HG03064 (cell line): ENCODE measurements at regions not wholly inside any gene's neighbourhood (a gene's known extent, or its start where the extent isn't known, plus 50 kb on each side); places are given as distances from the start of the nearest gene placed in this dataset.

Source experiments
- ATAC-seq: cut with Tn5 transposase; IDR thresholded peaks from one replicate; pipeline ENCODE4 v1.9.1; 2021; ENCODE audit warnings: low read depth; ENCODE audit not compliant: unreplicated experiment

DNA sequence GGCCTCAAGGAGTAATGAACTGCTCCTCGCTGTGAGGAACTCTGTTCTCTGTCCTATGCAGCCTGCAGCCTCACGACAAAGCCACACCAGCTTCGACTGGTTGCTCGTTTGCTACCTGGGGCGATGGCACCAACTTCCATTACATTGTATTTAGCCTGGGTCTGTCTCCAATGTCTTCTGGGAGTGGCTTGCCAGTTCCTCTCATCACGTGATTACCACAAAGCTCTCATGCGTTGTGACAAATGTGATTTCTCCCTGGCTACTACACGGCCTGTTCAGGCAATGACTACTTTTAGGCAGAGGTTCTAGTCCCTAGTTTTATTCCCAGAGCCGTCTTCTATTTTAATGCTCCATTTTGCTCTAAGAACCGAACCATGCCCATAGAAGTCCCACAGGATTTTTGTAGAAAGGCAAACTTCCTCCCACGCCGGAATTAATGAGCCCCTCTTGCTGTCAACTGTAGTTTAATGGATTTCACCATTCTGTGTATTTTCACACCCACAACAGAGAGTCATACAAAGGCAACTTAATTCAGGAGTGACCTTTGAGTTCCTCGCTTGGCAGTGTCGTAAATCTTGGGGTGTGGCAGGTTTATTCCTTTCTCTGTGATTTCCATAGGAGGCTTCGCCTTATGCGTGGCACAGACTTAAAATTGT is 351.9 kb downstream of the EFNB2 start:
- no peak for ATAC-seq

DNA sequence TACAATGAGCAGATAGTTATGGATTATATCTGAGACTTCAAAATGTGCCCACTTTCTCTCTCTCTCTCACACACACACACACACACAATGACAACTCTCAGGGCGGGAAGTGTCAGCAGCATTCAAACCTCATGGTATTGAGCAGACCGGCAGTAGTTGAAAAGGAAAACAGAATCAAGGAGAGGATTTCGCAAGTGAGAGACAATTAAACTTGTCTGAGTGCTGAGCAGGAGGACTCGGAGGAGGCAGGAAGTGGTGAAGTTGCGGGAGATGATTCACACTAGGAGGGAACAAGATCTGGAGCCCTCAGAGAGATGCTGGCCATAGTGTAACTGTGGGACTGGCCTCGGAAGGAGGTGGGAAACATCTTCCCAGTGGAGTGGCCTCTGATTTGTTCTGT is 353.1 kb downstream of the EFNB2 start:
- ATAC-seq = no peak

DNA sequence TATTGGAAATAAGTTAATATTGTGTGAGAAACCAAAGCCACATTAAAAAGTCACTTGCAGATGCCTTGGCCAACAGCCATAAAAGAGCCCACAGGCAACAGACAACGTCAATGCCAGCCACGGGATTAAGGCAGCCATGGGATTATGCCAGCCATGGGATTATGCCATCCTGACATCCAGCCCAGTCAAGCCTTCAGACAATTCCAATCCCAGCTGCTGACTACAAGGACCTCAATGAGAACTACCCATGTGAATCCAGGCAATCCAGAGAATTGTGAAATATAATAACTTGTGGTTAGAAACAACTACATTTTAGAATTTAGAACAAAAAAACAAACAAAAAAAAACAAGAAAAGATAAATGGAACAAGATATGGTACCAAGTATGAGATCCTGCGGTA is 356.6 kb downstream of the EFNB2 start:
- no peak for ATAC-seq

DNA sequence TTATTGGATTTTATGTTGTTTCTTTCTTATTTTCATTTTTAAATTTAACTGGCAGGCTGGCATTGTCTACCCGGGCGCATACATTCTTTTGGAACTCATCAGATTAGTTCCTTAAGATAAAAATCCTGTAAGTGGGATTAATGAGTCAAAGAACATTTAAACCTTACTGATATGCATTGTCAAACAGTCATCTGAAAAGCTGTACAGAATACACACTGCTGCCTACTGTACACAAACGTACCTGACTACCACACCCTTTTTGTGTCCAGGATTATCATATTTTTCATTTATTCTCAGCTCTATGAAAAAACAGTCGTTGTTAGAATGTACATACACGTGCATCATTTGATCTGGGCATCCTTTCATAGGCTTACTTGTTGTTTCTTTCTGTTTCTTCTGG is 358.3 kb downstream of the EFNB2 start:
- ATAC-seq = no peak

DNA sequence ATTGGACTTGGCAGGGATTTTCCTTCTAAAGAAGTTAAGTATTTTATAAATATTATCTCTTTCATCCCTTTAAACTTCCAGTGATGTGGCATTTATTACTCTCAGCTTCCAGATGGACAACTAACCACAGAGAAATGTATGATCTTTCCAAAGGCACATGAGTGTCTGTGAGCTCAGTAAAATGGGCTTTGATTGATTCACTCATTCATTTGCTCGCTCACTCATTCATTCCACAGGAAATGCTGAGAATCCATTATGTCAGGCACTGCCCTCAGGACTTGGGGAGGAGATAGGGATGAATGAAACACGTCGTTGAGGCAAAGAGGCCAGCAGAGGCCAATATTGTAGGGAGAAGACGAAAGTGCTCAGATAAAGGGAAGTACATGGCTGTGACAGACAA is 359.3 kb downstream of the EFNB2 start:
- ATAC-seq = no peak

DNA sequence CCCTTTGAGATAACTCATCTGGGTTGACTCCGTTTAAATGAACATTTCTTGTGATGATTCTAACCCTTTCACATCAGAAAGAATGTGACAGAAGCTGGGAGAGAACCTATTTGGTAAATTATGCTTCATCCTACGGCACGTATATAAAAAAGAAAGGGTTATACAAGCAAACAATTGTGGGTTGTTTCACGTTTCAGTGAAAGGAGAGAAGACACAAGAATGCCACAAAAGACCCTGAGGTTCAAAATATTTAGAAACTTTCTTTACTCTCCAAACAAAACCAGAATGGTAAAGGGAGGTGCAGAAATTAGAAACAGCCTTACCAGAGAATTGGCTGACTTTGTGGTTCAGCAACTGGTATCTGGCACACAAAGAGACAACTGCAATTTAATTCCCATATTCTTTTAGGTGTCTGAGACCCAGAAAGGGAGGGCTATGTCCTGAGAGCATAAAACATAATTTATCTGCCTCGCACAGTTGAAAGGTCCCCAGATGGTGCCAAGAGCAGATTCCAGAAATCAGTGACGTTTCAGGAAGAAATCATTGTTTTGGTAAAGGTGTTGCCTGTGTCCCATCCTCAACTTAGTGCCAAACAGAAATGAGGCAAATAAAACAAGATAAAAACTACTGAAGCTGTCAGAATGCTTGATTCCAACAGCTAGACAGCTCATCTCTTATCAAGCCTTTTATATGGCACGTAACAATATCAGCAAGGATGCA is 361.4 kb downstream of the EFNB2 start:
- ATAC-seq = no peak

DNA sequence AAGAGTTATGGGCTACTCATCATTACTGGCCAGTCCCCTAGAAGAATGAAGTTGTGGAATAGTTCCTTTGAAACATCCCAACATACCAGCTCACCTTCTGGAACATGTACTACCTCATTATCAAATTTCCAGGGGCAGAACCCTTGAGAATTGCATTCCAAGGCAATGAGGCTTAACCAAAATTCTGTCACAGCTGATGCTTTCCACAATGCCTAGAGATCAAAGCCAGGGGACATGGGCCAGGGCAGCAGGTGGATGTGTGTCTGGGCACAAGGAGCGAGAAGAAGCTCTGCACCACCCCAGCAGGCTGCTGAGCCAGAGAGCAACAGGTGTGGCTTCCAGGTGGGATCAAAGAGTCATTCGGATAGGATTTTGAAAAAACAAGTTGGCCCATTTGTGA is 362.1 kb downstream of the EFNB2 start:
- ATAC-seq = no peak

DNA sequence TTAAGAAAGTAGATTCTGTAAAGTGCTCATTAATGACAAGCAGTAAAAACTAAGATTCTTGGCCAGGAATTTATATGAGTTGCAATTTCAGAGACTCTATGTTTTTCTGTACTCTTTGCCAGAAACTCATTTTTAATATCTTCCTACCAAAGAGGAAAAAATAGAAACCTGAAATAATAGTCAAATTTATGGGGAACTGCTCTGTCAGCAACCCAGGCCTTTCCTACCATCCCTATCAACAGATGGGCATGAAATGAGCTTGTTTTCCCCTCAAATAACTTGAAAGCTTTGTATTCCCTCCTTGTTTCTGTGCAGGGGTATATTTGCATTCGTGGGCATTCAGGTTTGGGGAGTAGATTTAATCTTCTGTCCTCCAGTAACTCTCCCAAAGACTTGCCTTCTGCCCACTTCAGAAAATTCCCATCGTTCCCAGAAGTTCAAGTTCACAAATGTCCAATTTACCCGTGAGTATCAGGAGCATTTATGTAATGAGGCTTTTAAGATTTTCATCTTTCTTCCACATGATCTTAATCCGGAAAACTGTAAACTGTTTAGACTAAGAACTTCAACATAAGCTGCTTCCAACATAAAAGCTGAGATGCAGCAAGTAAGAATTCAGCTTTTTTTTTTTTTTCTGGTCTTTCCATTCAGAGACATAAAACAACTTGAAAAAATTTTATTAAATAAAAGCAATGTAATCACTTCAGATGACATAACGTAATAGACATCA is 363.1 kb downstream of the EFNB2 start:
- ATAC-seq = no peak

DNA sequence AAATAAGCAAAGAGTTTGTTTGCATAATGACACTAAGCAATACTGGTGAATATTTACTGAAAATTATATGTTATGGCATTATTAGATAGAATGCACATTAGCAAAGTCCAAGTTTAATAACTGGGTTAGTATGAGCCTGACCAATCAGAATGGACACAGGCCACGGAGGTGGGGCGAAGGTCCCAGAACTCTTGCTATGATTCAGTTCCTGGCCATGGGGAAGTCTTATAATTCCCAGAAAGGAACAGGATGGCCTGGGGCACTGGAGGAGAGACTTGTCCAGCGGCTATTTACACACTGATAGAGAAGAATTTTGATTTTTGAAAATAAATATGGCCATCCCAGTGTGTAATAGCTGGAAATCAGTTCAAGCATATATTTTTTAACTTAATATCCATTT is 372.0 kb downstream of the EFNB2 start:
- ATAC-seq = no peak

DNA sequence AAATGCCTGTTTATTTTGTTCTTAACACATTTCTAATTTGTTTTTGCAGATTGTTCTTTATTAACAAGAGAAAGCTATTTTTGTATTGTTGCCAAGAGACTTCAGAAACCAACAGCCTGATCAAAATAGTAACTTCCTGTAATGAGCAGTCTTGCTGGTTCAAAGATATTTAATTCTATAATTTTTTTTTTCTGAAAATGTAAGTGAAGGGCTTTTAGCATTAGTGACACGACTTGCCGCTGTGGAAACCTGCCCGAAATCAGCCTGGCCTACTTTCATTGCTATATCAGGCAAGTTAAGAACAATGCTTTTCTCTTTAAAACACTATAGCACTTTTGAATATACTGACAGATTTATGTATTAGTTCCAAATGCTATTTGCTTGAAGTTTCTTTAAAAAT is 374.3 kb downstream of the EFNB2 start:
- ATAC-seq = no peak

DNA sequence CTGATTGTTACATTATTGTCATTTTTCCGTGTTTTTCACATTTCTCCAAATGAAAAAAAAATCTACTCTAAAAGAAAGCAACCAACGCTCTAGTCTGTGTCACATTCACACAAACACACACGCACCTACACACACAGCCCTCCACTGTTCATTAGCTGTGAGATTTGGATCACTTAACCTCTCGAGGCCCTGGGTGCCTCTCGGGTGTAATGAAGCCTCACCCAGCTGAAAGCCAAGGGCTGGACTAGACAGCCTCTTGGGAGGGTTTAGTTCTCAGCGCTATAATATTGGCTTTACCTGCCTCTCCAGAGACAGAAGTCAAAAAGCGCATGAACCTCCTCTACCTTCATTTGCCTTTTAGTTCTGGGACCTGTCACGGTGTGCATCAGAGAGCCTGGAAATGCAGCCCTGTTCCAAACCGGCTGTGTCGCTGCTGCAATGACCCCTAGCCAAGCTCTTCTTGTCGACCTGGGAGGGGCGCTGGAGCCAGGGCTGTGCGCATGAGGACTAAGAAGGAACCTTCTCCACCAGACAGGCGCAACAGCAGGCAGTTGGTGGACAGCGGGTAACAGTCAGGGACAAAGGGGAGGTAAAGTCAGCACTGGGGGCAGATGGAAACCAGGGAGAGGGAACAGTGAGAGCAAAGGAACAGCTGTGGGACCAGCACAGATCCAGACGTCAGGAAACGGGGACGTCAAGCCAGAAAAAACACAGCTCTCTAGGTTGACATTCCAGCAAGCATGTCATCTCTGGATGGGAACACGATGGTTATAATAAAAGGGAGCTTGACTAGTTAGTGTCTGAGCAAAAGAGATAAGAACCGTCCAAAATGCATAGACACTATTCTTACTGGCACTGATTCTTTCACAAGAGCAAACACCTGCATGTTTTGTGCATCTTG is 375.9 kb downstream of the EFNB2 start:
- ATAC-seq = no peak

DNA sequence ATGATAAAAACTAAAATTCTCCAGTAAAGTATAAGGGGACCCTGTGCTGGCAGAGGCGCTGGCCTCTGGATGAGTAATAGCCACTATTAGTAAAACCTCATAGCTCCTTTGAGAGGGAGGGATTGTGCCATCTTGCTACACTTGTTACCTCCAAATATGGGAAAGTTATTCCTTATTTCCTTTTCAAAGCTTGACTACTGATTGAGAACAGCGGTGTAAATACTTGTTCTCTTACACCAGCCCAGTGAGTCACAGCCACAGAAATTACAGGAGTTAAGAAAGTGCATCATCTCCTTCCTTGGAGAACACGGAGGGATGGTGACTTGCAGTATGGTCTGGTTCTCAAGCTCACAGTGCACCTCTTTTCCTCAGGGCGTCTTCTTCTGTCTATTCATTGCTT is 379.0 kb downstream of the EFNB2 start:
- no peak for ATAC-seq

DNA sequence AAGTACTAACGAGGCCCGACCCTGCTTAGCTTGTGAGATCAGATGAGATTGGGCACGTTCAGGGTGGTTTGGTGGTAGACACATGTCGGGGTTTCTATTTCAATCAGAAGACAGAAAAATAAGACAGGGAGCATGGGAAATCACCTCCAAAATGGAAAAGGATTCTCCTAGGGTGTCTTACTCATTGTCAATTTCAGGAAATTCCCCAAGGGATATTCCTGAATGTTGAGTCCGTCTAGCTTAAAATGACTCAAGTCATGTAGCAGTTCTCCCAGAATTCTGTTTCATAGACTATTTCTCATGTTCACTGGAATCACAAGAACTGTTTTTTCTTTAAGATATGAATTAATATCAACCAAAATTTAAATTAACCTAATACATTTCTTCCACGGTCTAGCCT is 380.1 kb downstream of the EFNB2 start:
- no peak for ATAC-seq

DNA sequence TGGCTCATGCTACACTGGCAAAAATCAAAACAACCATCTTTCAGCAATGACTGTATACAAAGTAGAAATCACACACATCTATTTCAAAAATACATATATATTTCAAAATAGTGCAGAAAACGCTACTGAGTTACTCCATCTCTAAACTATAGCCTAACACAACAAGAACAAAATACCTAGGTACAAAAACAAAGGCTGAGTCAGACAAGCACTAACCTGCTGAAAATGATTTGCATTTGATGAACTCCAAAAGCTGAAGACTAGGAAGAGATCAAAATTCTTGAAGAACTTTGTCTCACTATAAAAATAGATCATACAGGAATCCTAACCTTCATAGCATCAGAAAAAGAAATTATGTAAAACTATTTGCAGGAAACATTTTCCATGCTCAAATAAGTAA is 381.6 kb downstream of the EFNB2 start:
- ATAC-seq = no peak

DNA sequence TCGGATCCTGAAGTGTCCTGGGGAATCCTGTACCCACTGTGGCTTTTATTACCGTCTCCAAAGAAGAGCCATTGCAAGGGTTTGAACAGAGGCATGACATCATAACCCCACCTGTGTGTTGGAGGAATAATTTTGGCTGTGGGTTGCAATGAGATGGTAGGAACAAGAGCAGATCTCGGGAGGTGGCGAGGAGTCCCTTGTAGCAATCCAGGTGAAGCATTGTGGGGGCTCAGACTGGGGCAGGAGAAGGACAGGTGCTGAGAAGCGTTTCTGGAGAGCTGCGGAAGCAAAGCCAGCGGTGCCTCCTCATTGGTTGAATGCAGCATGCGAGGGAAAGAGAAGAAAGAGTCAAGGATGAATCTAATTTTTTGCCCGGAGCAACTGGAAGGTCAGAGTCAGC is 382.4 kb downstream of the EFNB2 start:
- ATAC-seq = no peak

DNA sequence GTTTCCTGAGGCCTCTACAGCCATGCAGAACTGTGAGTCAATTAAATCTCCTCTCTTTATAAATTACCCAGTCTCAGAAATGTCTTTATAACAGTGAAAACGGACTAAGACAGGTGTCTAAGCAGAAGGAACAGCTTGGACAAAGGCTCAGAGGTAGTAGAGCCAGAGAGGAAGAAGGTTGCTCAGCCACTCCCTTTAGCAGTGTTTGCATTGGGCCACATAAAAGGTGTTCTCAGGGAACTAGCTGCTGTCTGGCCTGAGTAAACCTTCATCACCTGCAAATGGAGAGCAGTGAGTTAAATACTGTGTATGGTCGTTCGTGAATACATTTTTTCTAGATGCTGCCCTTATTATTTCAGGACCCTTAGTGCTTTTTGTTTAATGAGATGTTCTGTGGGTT is 383.4 kb downstream of the EFNB2 start:
- no peak for ATAC-seq

DNA sequence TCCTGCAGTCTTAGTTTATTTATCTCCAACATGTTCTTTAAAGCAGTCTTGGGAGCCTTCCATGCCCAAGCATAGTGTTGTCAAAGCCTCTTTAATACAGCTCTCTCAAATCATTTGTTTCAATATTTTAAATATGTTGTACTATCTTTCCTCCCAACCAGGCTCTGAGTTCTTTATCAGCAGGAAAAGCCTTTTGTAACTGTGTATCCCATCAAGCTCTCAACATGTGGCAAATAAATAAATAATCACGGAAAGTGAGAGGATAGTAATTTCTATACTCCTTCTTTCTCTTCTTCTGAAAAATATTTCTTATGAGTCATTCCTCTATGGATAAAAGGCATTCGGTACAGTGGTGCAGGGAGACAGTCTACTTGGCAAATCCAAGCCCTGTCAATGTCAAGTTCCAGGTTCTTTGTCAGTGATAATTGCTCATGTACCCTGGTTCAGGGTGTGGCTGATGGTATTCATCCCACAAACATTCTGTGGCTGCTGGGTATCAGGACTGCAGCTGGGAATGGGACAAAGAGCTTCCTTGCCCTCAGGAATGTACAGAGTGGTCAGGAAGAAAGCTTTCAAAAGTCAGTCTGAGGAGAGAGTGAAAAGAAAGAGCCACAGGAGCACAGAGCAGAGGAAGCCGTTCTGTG is 384.3 kb downstream of the EFNB2 start:
- no peak for ATAC-seq

DNA sequence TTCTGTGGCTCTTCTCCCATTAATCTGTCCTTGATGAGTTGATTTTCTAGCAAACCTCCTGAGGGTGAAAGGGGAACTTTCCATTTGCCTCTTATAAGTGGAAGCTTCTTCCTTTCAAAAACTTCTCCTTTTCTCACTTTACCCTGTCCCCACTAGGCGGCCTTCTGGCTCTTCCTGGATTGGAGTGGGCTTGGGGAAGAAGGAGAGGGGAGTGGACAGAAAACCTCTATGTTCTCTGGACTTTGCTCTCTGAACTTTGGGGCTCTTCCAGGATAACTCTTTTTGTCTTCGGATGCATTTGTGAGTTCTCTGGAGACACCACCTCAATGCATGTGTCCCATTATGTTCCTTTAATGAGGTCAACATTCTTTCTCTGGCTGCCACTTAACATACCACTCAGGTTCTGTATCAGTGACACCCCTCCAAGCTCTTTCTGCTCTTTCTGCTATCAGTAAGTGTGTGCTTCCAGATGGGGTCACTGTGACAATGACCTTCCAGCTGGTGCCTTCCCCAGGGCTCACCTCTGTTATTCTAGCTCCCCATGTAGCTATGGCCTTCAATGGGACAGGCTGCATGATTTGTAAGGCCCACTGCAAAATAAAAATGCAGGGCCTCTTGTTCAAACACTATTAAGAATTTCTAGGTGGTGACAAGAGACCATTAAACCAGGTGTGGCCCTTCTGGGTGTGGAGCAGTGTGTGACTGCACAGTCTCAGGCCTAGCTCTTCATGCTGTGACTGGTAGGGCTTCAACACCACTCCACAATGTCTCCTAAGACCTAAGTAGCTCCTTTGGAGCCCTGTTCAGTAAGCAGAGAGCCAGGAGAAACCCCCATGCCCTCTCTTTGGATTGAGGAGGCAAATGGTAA is 389.2 kb downstream of the EFNB2 start:
- no peak for ATAC-seq

DNA sequence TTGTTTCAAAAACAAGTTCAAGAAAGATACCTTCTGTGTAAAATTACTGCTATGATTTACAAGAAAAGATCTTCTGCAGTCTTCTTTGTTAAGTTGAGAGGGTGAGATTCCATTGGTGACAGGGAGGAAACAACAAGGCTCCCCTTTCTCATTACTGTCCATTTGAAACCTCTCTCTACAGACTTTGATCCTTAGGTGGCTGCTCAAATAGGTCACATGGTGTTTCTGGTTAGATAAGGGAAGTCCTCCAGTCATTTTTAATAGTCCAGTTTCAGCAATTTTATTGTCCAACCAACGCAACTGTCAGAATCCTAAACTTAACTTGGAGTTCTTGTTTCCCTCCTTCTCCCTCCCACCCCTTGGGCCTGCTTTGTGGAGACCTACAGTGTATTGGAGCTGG is 390.4 kb downstream of the EFNB2 start:
- no peak for ATAC-seq
